ENCODE measurements at regions not wholly inside any gene's neighbourhood (a gene's known extent, or its start where the extent isn't known, plus 50 kb on each side); places are given as distances from the start of the nearest gene placed in this dataset. TPM values are rescaled to one million over a fixed set of nuclear protein-coding genes. Genes with fewer than 3 reads are reported as not detected.

DNA sequence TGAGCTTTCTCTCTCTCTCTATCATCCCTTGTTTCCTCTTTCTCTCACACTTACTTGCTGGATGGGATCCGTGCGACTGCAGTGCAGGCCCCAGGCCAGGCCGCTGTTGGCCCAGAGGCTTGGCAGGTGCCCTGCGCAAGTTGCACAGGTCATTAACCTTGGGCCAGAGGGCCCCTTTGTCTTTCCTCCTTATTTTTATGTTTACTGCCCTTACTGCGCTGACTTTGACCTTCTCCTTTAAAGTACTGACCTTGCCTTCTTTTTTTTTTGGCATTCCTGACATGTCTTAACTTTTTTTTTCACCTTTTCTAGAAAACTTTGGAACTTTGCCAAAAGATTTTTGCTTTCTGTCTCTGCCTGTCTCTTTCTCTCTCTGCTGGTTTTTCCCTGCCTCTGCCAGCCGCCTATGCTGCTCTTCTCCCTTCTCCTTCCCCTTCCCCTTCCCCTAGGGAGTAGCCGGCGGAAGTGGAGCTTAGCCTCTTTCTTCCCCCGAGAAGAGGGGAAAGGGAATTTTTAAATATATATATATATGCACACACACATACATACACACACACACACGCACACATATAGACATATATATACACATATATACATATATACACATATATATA, 59.6 kb upstream of the CDH4 start:
- H3K36me3 Mint-ChIP-seq (ENCODE audit: unreplicated experiment): no peaks in the 10 kb centered on the region
- no peak overlapping the region for H3K27ac Mint-ChIP-seq (ENCODE audit: unreplicated experiment)
- TF ChIP-seq, protein P1, sequence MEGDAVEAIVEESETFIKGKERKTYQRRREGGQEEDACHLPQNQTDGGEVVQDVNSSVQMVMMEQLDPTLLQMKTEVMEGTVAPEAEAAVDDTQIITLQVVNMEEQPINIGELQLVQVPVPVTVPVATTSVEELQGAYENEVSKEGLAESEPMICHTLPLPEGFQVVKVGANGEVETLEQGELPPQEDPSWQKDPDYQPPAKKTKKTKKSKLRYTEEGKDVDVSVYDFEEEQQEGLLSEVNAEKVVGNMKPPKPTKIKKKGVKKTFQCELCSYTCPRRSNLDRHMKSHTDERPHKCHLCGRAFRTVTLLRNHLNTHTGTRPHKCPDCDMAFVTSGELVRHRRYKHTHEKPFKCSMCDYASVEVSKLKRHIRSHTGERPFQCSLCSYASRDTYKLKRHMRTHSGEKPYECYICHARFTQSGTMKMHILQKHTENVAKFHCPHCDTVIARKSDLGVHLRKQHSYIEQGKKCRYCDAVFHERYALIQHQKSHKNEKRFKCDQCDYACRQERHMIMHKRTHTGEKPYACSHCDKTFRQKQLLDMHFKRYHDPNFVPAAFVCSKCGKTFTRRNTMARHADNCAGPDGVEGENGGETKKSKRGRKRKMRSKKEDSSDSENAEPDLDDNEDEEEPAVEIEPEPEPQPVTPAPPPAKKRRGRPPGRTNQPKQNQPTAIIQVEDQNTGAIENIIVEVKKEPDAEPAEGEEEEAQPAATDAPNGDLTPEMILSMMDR (IDR thresholded peaks at IDR 0.05; ENCODE audit: partially characterized antibody, unreplicated experiment): no peak
- peaks cover 2% of the 10 kb centered on the region for H3K27me3 Mint-ChIP-seq (ENCODE audit: unreplicated experiment)
- no peaks in the 10 kb centered on the region for H3K9me3 Mint-ChIP-seq (ENCODE audit: unreplicated experiment)
- no peaks in the 10 kb centered on the region for H3K4me1 Mint-ChIP-seq (ENCODE audit: low read depth, unreplicated experiment)
- H3K4me3 Mint-ChIP-seq (ENCODE audit: unreplicated experiment): no peak overlapping the region
- no peak for DNase-seq

DNA sequence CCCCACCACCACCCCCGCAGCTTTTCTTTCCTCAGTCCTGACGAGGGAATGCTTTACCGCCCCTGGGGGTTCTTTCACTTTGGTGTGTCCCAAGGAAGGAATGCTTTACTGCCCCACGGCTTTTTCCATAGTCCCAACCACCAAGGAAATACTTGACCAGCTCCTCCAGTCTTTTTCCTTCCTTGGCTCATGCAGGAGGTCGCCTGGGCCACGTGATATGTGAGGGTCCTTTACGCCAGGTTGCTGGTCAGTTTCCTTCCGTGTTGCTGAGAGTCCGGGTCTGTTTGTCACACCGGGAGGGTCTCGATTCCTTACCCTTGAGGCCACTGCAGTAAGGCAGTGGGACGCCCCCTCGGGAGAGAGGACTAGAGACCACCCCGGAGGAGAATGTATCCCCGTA, 58.9 kb upstream of the CDH4 start:
- Mint-ChIP-seq H3K4me1 (ENCODE audit: low read depth, unreplicated experiment) (no peaks in the 10 kb centered on the region), H3K27ac (ENCODE audit: unreplicated experiment) (no peak overlapping the region), H3K27me3 (ENCODE audit: unreplicated experiment) (peaks cover 2% of the 10 kb centered on the region), H3K9me3 (ENCODE audit: unreplicated experiment) (no peaks in the 10 kb centered on the region), H3K36me3 (ENCODE audit: unreplicated experiment) (no peaks in the 10 kb centered on the region), H3K4me3 (ENCODE audit: unreplicated experiment) (no peak overlapping the region)
- no peak for DNase-seq
- TF ChIP-seq, protein P1 (IDR thresholded peaks at IDR 0.05; ENCODE audit: partially characterized antibody, unreplicated experiment): no peak

Small RNA genes in the stretch of these regions (microRNA-seq; reads per million reads assigned to microRNA genes)
- gene MIR4533 (ENCODE audit: unreplicated experiment): not detected
- gene MIR548AG2 (ENCODE audit: unreplicated experiment): not detected
- gene MIR646 (ENCODE audit: unreplicated experiment): not detected
